Esophagus squamous epithelium (tissue), 5 donors: ENCODE measurements at regions not wholly inside any gene's neighbourhood (a gene's known extent, or its start where the extent isn't known, plus 50 kb on each side); places are given as distances from the start of the nearest gene placed in this dataset.

Experiments
- DNase-seq: peaks from one replicate; lab custom pipeline; 2025; lab: John Stamatoyannopoulos, UW
- H3K27ac ChIP-seq, 4 donors: fragments of 200-600 bp; sonication (generic); one replicate each; pipeline ENCODE4 v1.5.1; 2016 to 2019; ENCODE audit warnings: mild to moderate bottlenecking in 1 of 4
- H3K27me3 ChIP-seq, 4 donors: fragments of 200-600 bp; sonication (generic); 1 replicate in 3 of 4; 2 replicates in 1 of 4; pipeline versions ENCODE4 v1.5.1 to v1.6.0; 2017 to 2021; ENCODE audit warnings: antibody characterized with exemption in 1 of 4
- H3K36me3 ChIP-seq, 3 donors: fragments of 200-600 bp; sonication (generic); one replicate each; pipeline ENCODE4 v1.5.1; 2016 to 2019
- H3K4me1 ChIP-seq, 3 donors: fragments of 200-600 bp; sonication (generic); one replicate each; pipeline ENCODE4 v1.5.1; 2017 to 2019
- H3K4me3 ChIP-seq, 4 donors: fragments of 200-600 bp; sonication (generic); 1 replicate in 3 of 4; 2 replicates in 1 of 4; pipeline ENCODE4 v1.5.1; 2016 to 2019; ENCODE audit warnings: mild to moderate bottlenecking in 2 of 4, moderate library complexity in 1 of 4
- H3K9me3 ChIP-seq, 3 donors: fragments of 200-600 bp; sonication (generic); one replicate each; pipeline ENCODE4 v1.5.1; 2016 to 2019
- CTCF ChIP-seq, 6 experiments: fragments of 450-650 bp in 4 of 6; fragments of 200-600 bp in 2 of 6; sonication (generic) in 2 of 6; IDR thresholded peaks; one replicate each; pipeline ENCODE4 v1.5.1; 2016 to 2019; ENCODE audit warnings: antibody characterized with exemption in 6 of 6, mild to moderate bottlenecking in 4 of 6, moderate library complexity in 4 of 6
- POLR2A ChIP-seq, 4 donors: fragments of 450-650 bp; IDR thresholded peaks; one replicate each; pipeline ENCODE4 v1.6.1; 2017; ENCODE audit warnings: antibody characterized with exemption in 4 of 4, mild to moderate bottlenecking in 4 of 4, moderate library complexity in 3 of 4
- WGBS, 2 donors: methylation state at CpG; one replicate each; pipeline ENCODE4 v1.1.5; 2018; 5-methylcytosine and 5-hydroxymethylcytosine counted together
- intact Hi-C: fragments of 100-400 bp; cut with DNase I; formaldehyde crosslinking; loops from one replicate; pipeline ENCODE4 v1.15.0; 2022
- donor health status: DM: yes; HTN: yes; CAD: no.

- intact Hi-C loops: no loop called here
- TF ChIP-seq CTCF (IDR thresholded peaks at IDR 0.05) (no peak), POLR2A (IDR thresholded peaks at IDR 0.05) (no peak)
- Histone ChIP-seq H3K36me3 (no peaks in the 10 kb centered on the region), H3K27me3 (no peaks in the 10 kb centered on the region), H3K27ac (no peak overlapping the region), H3K9me3 (no peaks in the 10 kb centered on the region), H3K4me1 (peaks cover 0 to 4% (median 0%) of the 10 kb centered on the region in 3 donors), H3K4me3 (no peak overlapping the region)
- DNase-seq: no peak
Measured at GRCh38 chr2:144674071-144674470, 154.2 kb upstream of the ZEB2 start.

GRCh38 chr2:144673456-144673855, 153.5 kb upstream of the ZEB2 start:
- no peak overlapping the region for H3K4me3 ChIP-seq
- H3K4me1 ChIP-seq: peaks cover 0 to 4% (median 0%) of the 10 kb centered on the region in 3 donors
- no peaks in the 10 kb centered on the region for H3K9me3 ChIP-seq
- no peaks in the 10 kb centered on the region for H3K27me3 ChIP-seq
- no peaks in the 10 kb centered on the region for H3K36me3 ChIP-seq
- intact Hi-C loops: no loop called here
- WGBS, 2 donors: 63 to 64% methylated on average over 3 of the region's 3 CpGs
- no peak for DNase-seq
- H3K27ac ChIP-seq: no peak overlapping the region
- TF ChIP-seq POLR2A (IDR thresholded peaks at IDR 0.05): no peak
- TF ChIP-seq CTCF (IDR thresholded peaks at IDR 0.05): no peak

- Histone ChIP-seq H3K27ac (peak overlapping the region in 2 of 4 donors; percentile 7), H3K4me3 (no peak overlapping the region), H3K36me3 (no peaks in the 10 kb centered on the region), H3K27me3 (no peaks in the 10 kb centered on the region), H3K9me3 (no peaks in the 10 kb centered on the region), H3K4me1 (peaks cover 0 to 4% (median 0%) of the 10 kb centered on the region in 3 donors)
- intact Hi-C loops: no loop called here
- DNase-seq: no peak
- TF ChIP-seq POLR2A (IDR thresholded peaks at IDR 0.05): no peak
- TF ChIP-seq CTCF (IDR thresholded peaks at IDR 0.05): no peak
- WGBS, 2 donors: 79 to 88% methylated on average over 4 of the region's 4 CpGs
Measured at GRCh38 chr2:144671695-144672455, 152.0 kb upstream of the ZEB2 start.

- intact Hi-C loops: no loop called here
- Histone ChIP-seq H3K27ac (no peak overlapping the region), H3K36me3 (no peaks in the 10 kb centered on the region), H3K9me3 (no peaks in the 10 kb centered on the region), H3K4me1 (no peaks in the 10 kb centered on the region), H3K27me3 (no peaks in the 10 kb centered on the region), H3K4me3 (no peak overlapping the region)
- DNase-seq: no peak
- TF ChIP-seq POLR2A (IDR thresholded peaks at IDR 0.05): no peak
- no peak for TF ChIP-seq CTCF (IDR thresholded peaks at IDR 0.05)
- 88 to 100% methylated on average over 1 of the region's 1 CpG for WGBS, 2 donors
Measured at GRCh38 chr2:144670738-144671137, 150.8 kb upstream of the ZEB2 start.

GRCh38 chr2:144670080-144670479, 150.2 kb upstream of the ZEB2 start:
- H3K27ac ChIP-seq: no peak overlapping the region
- H3K27me3 ChIP-seq: no peaks in the 10 kb centered on the region
- intact Hi-C loops: no loop called here
- no peaks in the 10 kb centered on the region for H3K4me1 ChIP-seq
- H3K36me3 ChIP-seq: no peaks in the 10 kb centered on the region
- WGBS, 2 donors: 91% methylated on average over 2 of the region's 2 CpGs
- H3K9me3 ChIP-seq: no peaks in the 10 kb centered on the region
- TF ChIP-seq CTCF (IDR thresholded peaks at IDR 0.05) (no peak), POLR2A (IDR thresholded peaks at IDR 0.05) (no peak)
- no peak overlapping the region for H3K4me3 ChIP-seq
- DNase-seq: no peak
